Ascending aorta (tissue), 2 donors: ENCODE measurements at regions not wholly inside any gene's neighbourhood (a gene's known extent, or its start where the extent isn't known, plus 50 kb on each side); places are given as distances from the start of the nearest gene placed in this dataset.

Source experiments
- DNase-seq, 2 donors: peaks; one replicate each; pipeline ENCODE4 v3.0.0-alpha.2; 2019; ENCODE audit warnings: low spot score in 2 of 2
- H3K27ac ChIP-seq, 2 donors: fragments of 200-600 bp; sonication (generic); one replicate each; pipeline ENCODE4 v1.5.1; 2016 to 2017; ENCODE audit warnings: mild to moderate bottlenecking in 1 of 2
- H3K27me3 ChIP-seq: fragments of 200-600 bp; sonication (generic); one replicate; pipeline ENCODE4 v1.5.1; 2017
- H3K36me3 ChIP-seq, 2 donors: fragments of 200-600 bp; sonication (generic); one replicate each; pipeline ENCODE4 v1.5.1; 2016
- H3K4me1 ChIP-seq, 2 donors: fragments of 200-600 bp; sonication (generic); one replicate each; pipeline ENCODE4 v1.5.1; 2016 to 2017; ENCODE audit warnings: mild to moderate bottlenecking in 1 of 2
- H3K4me3 ChIP-seq, 2 donors: fragments of 200-600 bp; sonication (generic); one replicate each; pipeline ENCODE4 v1.5.1; 2016 to 2017; ENCODE audit warnings: mild to moderate bottlenecking in 1 of 2
- H3K9me3 ChIP-seq, 2 donors: fragments of 200-600 bp; sonication (generic); one replicate each; pipeline ENCODE4 v1.5.1; 2016
- CTCF ChIP-seq, 3 experiments: fragments of 200-600 bp in 2 of 3; fragments of 450-650 bp in 1 of 3; sonication (generic) in 2 of 3; IDR thresholded peaks; one replicate each; pipeline ENCODE4 v1.5.1; 2016 to 2019; ENCODE audit warnings: antibody characterized with exemption in 3 of 3, mild to moderate bottlenecking in 1 of 3, moderate library complexity in 1 of 3
- intact Hi-C: fragments of 100-400 bp; cut with DNase I; formaldehyde crosslinking; loops from one replicate; pipeline ENCODE4 v1.15.1; 2023

- DNase-seq = no peak
Measured at GRCh38 chr10:32151871-32152270, 95.6 kb upstream of the KIF5B start.

GRCh38 chr10:32150532-32151101 is 94.4 kb upstream of the KIF5B start:
- H3K27ac ChIP-seq = peak overlapping the region; percentile 81 to 91
- H3K4me1 ChIP-seq = peaks cover 0 to 25% of the 10 kb centered on the region in 2 donors
- H3K4me3 ChIP-seq = no peak overlapping the region
- DNase-seq = no peak
- H3K27me3 ChIP-seq = no peaks in the 10 kb centered on the region
- intact Hi-C loops = loop anchor here (5.0 kb wide), 2 partner anchors 38 to 203 kb away; no protein-coding TSS in a partner anchor
- H3K36me3 ChIP-seq = no peaks in the 10 kb centered on the region
- no peak for TF ChIP-seq CTCF (IDR thresholded peaks at IDR 0.05)
- peaks cover 0 to 9% of the 10 kb centered on the region in 2 donors for H3K9me3 ChIP-seq

More at GRCh38 chr10:32151871-32152270, 95.6 kb upstream of the KIF5B start:
- Histone ChIP-seq H3K36me3 (no peaks in the 10 kb centered on the region), H3K9me3 (peaks cover 0 to 9% of the 10 kb centered on the region in 2 donors), H3K4me1 (peaks cover 0 to 26% of the 10 kb centered on the region in 2 donors), H3K27ac (peak overlapping the region in 1 of 2 donors; percentile 30), H3K4me3 (no peak overlapping the region), H3K27me3 (no peaks in the 10 kb centered on the region)
- intact Hi-C loops = loop anchor here (5.0 kb wide), 2 partner anchors 40 to 205 kb away; no protein-coding TSS in a partner anchor
- no peak for TF ChIP-seq CTCF (IDR thresholded peaks at IDR 0.05)

- H3K36me3 ChIP-seq = no peaks in the 10 kb centered on the region
- H3K9me3 ChIP-seq = peaks cover 0 to 9% of the 10 kb centered on the region in 2 donors
- no peaks in the 10 kb centered on the region for H3K27me3 ChIP-seq
- TF ChIP-seq CTCF (IDR thresholded peaks at IDR 0.05) = no peak
- peak overlapping the region; percentile 27 to 40 for H3K4me3 ChIP-seq
- peaks cover 0 to 18% of the 10 kb centered on the region in 2 donors for H3K4me1 ChIP-seq
- peak; percentile 19 to 93 for DNase-seq
- H3K27ac ChIP-seq = peak overlapping the region; percentile 81 to 91
- intact Hi-C loops = loop anchor here (5.0 kb wide), 1 partner anchor 222 kb away; the partner anchor contains the start of gene ARHGAP12
Measured at GRCh38 chr10:32149252-32149955, 93.2 kb upstream of the KIF5B start.

GRCh38 chr10:32148864-32149251 is 92.6 kb upstream of the KIF5B start:
- peak overlapping the region; percentile 27 to 40 for H3K4me3 ChIP-seq
- peaks cover 0 to 9% of the 10 kb centered on the region in 2 donors for H3K9me3 ChIP-seq
- H3K27ac ChIP-seq = peak overlapping the region; percentile 81 to 91
- no peaks in the 10 kb centered on the region for H3K36me3 ChIP-seq
- intact Hi-C loops = loop anchor here (5.0 kb wide), 1 partner anchor 222 kb away; the partner anchor contains the start of gene ARHGAP12
- no peaks in the 10 kb centered on the region for H3K27me3 ChIP-seq
- TF ChIP-seq CTCF (IDR thresholded peaks at IDR 0.05) = no peak
- H3K4me1 ChIP-seq = peaks cover 0 to 18% of the 10 kb centered on the region in 2 donors
- no peak for DNase-seq

- TF ChIP-seq CTCF (IDR thresholded peaks at IDR 0.05) = no peak
- intact Hi-C loops = loop anchor here (5.0 kb wide), 1 partner anchor 220 kb away; the partner anchor contains the start of gene ARHGAP12
- H3K36me3 ChIP-seq = no peaks in the 10 kb centered on the region
- H3K4me1 ChIP-seq = peaks cover 0 to 18% of the 10 kb centered on the region in 2 donors
- H3K27me3 ChIP-seq = no peaks in the 10 kb centered on the region
- H3K9me3 ChIP-seq = peaks cover 0 to under 1% of the 10 kb centered on the region in 2 donors
- no peak overlapping the region for H3K27ac ChIP-seq
- no peak overlapping the region for H3K4me3 ChIP-seq
- no peak for DNase-seq
Measured at GRCh38 chr10:32147730-32148129, 91.5 kb upstream of the KIF5B start.
